Tibial nerve (tissue), 4 donors: ENCODE measurements at regions not wholly inside any gene's neighbourhood (a gene's known extent, or its start where the extent isn't known, plus 50 kb on each side); places are given as distances from the start of the nearest gene placed in this dataset.

Source experiments
- DNase-seq, 2 donors: peaks; one replicate each; pipeline ENCODE4 v3.0.0-alpha.2; 2019; ENCODE audit warnings: low spot score in 2 of 2
- H3K27ac ChIP-seq, 4 donors: fragments of 200-600 bp; sonication (generic) in 3 of 4; one replicate each; pipeline ENCODE4 v1.5.1; 2017 to 2019; ENCODE audit warnings: mild to moderate bottlenecking in 1 of 4
- H3K27me3 ChIP-seq, 2 donors: fragments of 200-600 bp; sonication (generic) in 1 of 2; one replicate each; pipeline versions ENCODE4 v1.5.1 to v1.6.0; 2017 to 2019
- H3K36me3 ChIP-seq, 3 donors: fragments of 200-600 bp; sonication (generic); one replicate each; pipeline ENCODE4 v1.5.1; 2018 to 2019
- H3K4me1 ChIP-seq, 4 donors: fragments of 200-600 bp; sonication (generic) in 3 of 4; one replicate each; pipeline ENCODE4 v1.5.1; 2017 to 2019
- H3K4me3 ChIP-seq, 4 donors: fragments of 200-600 bp; sonication (generic) in 3 of 4; one replicate each; pipeline ENCODE4 v1.5.1; 2017 to 2019; ENCODE audit warnings: mild to moderate bottlenecking in 1 of 4, moderate library complexity in 1 of 4
- H3K9me3 ChIP-seq, 4 donors: fragments of 200-600 bp; sonication (generic) in 3 of 4; one replicate each; pipeline ENCODE4 v1.5.1; 2017 to 2019
- CTCF ChIP-seq, 5 experiments: fragments of 200-600 bp in 3 of 5; fragments of 450-650 bp in 2 of 5; sonication (generic) in 3 of 5; IDR thresholded peaks; one replicate each; pipeline ENCODE4 v1.5.1; 2016 to 2019; ENCODE audit warnings: antibody characterized with exemption in 5 of 5, mild to moderate bottlenecking in 3 of 5, moderate library complexity in 2 of 5
- EP300 ChIP-seq, 2 donors: sonication (generic); formaldehyde crosslinking; IDR thresholded peaks; one replicate each; pipeline ENCODE4 v1.6.1; 2017; ENCODE audit warnings: antibody characterized with exemption in 2 of 2, mild to moderate bottlenecking in 1 of 2
- POLR2A ChIP-seq, 2 donors: fragments of 450-650 bp; IDR thresholded peaks; one replicate each; pipeline ENCODE4 v1.6.1; 2017; ENCODE audit warnings: antibody characterized with exemption in 2 of 2, mild to moderate bottlenecking in 2 of 2, moderate library complexity in 2 of 2
- WGBS, 2 donors: methylation state at CpG; one replicate each; pipeline ENCODE4 v1.1.5; 2018; 5-methylcytosine and 5-hydroxymethylcytosine counted together

- Histone ChIP-seq H3K27ac (no peak overlapping the region), H3K9me3 (no peaks in the 10 kb centered on the region), H3K36me3 (no peaks in the 10 kb centered on the region), H3K4me1 (no peaks in the 10 kb centered on the region), H3K4me3 (no peak overlapping the region), H3K27me3 (no peaks in the 10 kb centered on the region)
- 65 to 68% methylated on average over 3 of the region's 3 CpGs for WGBS, 2 donors
- TF ChIP-seq CTCF (IDR thresholded peaks at IDR 0.05) (no peak), EP300 (IDR thresholded peaks at IDR 0.05) (no peak), POLR2A (IDR thresholded peaks at IDR 0.05) (no peak)
- no peak for DNase-seq
These were observed 146.6 kb upstream of the PLN start for GRCh38 chr6:118401325-118401975.

GRCh38 chr6:118403036-118403435, 145.1 kb upstream of the PLN start:
- Histone ChIP-seq H3K4me1 (no peaks in the 10 kb centered on the region), H3K4me3 (no peak overlapping the region), H3K27me3 (no peaks in the 10 kb centered on the region), H3K9me3 (no peaks in the 10 kb centered on the region), H3K27ac (no peak overlapping the region), H3K36me3 (no peaks in the 10 kb centered on the region)
- 87 to 91% methylated on average over 3 of the region's 3 CpGs for WGBS, 2 donors
- no peak for DNase-seq
- no peak for TF ChIP-seq EP300 (IDR thresholded peaks at IDR 0.05)
- no peak for TF ChIP-seq CTCF (IDR thresholded peaks at IDR 0.05)
- no peak for TF ChIP-seq POLR2A (IDR thresholded peaks at IDR 0.05)

- Histone ChIP-seq H3K9me3 (peaks cover 0 to 14% (median 0%) of the 10 kb centered on the region in 4 donors), H3K36me3 (no peaks in the 10 kb centered on the region), H3K27ac (no peak overlapping the region), H3K4me3 (no peak overlapping the region), H3K4me1 (no peaks in the 10 kb centered on the region), H3K27me3 (no peaks in the 10 kb centered on the region)
- TF ChIP-seq POLR2A (IDR thresholded peaks at IDR 0.05) (no peak), CTCF (IDR thresholded peaks at IDR 0.05) (no peak), EP300 (IDR thresholded peaks at IDR 0.05) (no peak)
- no peak for DNase-seq
- 95 to 96% methylated on average over 5 of the region's 5 CpGs for WGBS, 2 donors
These were observed 139.2 kb upstream of the PLN start for GRCh38 chr6:118408863-118409262.

GRCh38 chr6:118410001-118410400, 138.1 kb upstream of the PLN start:
- peaks cover 0 to 14% (median 0%) of the 10 kb centered on the region in 4 donors for H3K9me3 ChIP-seq
- no peaks in the 10 kb centered on the region for H3K27me3 ChIP-seq

More at GRCh38 chr6:118410001-118410400, 138.1 kb upstream of the PLN start:
- TF ChIP-seq CTCF (IDR thresholded peaks at IDR 0.05) (no peak), POLR2A (IDR thresholded peaks at IDR 0.05) (no peak), EP300 (IDR thresholded peaks at IDR 0.05) (no peak)
- 68 to 72% methylated on average over 2 of the region's 2 CpGs for WGBS, 2 donors
- H3K4me3 ChIP-seq = no peak overlapping the region
- no peak overlapping the region for H3K27ac ChIP-seq
- DNase-seq = no peak
- no peaks in the 10 kb centered on the region for H3K36me3 ChIP-seq
- H3K4me1 ChIP-seq = no peaks in the 10 kb centered on the region
